HCT116 (cell line): ENCODE measurements at regions not wholly inside any gene's neighbourhood (a gene's known extent, or its start where the extent isn't known, plus 50 kb on each side); places are given as distances from the start of the nearest gene placed in this dataset.

ENCODE experiments used
- ATAC-seq: fragments of 200-7000 bp; cut with Tn5 transposase; 2 replicates; pipeline ENCODE4 v1.9.1; 2020; ENCODE audit warnings: mild to moderate bottlenecking, moderate library complexity
- BruUV-seq: library from RNA; stranded (reverse); fragments of 400-500 nt; replicated peaks from 2 replicates; lab custom pipeline; 2021; lab: Mats Ljungman, UMichigan
- CTCF ChIA-PET: fragments of 300-600 bp; sonication (Branson Sonifier 250); formaldehyde crosslinking; loops from one replicate; lab custom pipeline; 2021; ENCODE audit warnings: antibody characterized with exemption; lab: Charles Lee
- POLR2A ChIA-PET: fragments of 300-600, 350-600 bp; sonication (Branson Sonifier 250); formaldehyde crosslinking; loops from one replicate; lab custom pipeline; 2021; ENCODE audit warnings: antibody characterized with exemption; lab: Charles Lee
- RAD21 ChIA-PET, 2 experiments: fragments of 300-600 bp; sonication (Branson Sonifier 250); formaldehyde crosslinking; loops; one replicate each; lab custom pipeline; 2023; ENCODE audit warnings: low total read pairs in 2 of 2; ENCODE audit not compliant: uncharacterized antibody in 2 of 2, unreplicated experiment in 2 of 2, low non-redundant PET in 1 of 2; lab: Charles Lee
- DNase-seq: peaks from one replicate; pipeline ENCODE4 v3.0.0-alpha.2; 2010; ENCODE audit warnings: low read depth, low spot score
- H2AFZ ChIP-seq: fragments of 200-600 bp; shearing (Covaris generic), sonication (generic); 2 replicates; pipeline ENCODE4 v1.6.1; 2017; ENCODE audit warnings: low read depth, mixed run types, mixed read lengths, antibody characterized with exemption, low read length; ENCODE audit not compliant: poor library complexity, severe bottlenecking
- H3K27ac ChIP-seq: 2 replicates; pipeline ENCODE4 v1.5.1; 2012; ENCODE audit warnings: low read depth, low read length
- H3K27me3 ChIP-seq: fragments of 200-600 bp; sonication (generic); 2 replicates; pipeline ENCODE4 v1.6.1; 2016; ENCODE audit warnings: mixed run types, low read length, mixed read lengths; ENCODE audit not compliant: insufficient read depth
- H3K36me3 ChIP-seq, 2 experiments: fragments of 200-500 bp in 1 of 2; fragments of 200-600 bp in 1 of 2; sonication (Bioruptor generic) in 1 of 2; sonication (generic) in 1 of 2; 2 replicates each; pipeline versions ENCODE4 v1.5.1 to v1.6.1; 2014 to 2016; ENCODE audit warnings: low read length in 2 of 2, inconsistent platforms in 1 of 2, mixed read lengths in 1 of 2, mixed run types in 1 of 2; ENCODE audit not compliant: insufficient read depth in 2 of 2, control insufficient read depth in 1 of 2
- H3K4me1 ChIP-seq, 2 experiments: fragments of 200-600 bp in 1 of 2; sonication (generic) in 1 of 2; 2 replicates each; pipeline versions ENCODE4 v1.5.1 to v1.6.1; 2012 to 2017; ENCODE audit warnings: low read length in 2 of 2, inconsistent platforms in 1 of 2, mild to moderate bottlenecking in 1 of 2, mixed read lengths in 1 of 2, mixed run types in 1 of 2, moderate library complexity in 1 of 2; ENCODE audit not compliant: insufficient read depth in 2 of 2, control insufficient read depth in 1 of 2
- H3K4me2 ChIP-seq: fragments of 200-600 bp; sonication (generic); 2 replicates; pipeline ENCODE4 v1.6.1; 2017; ENCODE audit warnings: mixed run types, low read length, mixed read lengths
- H3K4me3 ChIP-seq, 2 experiments: fragments of 200-600 bp in 1 of 2; sonication (generic) in 1 of 2; replicated peaks in 1 of 2; 2 replicates each; pipeline ENCODE4 v1.5.1; 2011 to 2016; ENCODE audit warnings: low read length in 2 of 2, control low read depth in 1 of 2, low read depth in 1 of 2, mild to moderate bottlenecking in 1 of 2, mixed read lengths in 1 of 2, mixed run types in 1 of 2
- H3K79me2 ChIP-seq: fragments of 200-600 bp; sonication (generic); 2 replicates; pipeline ENCODE4 v1.6.1; 2017; ENCODE audit warnings: mild to moderate bottlenecking, mixed run types, low read length, moderate library complexity, mixed read lengths; ENCODE audit not compliant: insufficient read depth
- H3K9ac ChIP-seq: fragments of 200-600 bp; sonication (generic); 2 replicates; pipeline ENCODE4 v1.6.1; 2016; ENCODE audit warnings: low read length, mixed read lengths
- H3K9me2 ChIP-seq: fragments of 200-600 bp; sonication (generic), shearing (Covaris generic); 2 replicates; pipeline ENCODE4 v1.6.1; 2017; ENCODE audit warnings: mixed run types, mild to moderate bottlenecking, moderate library complexity; ENCODE audit not compliant: insufficient read depth
- H3K9me3 ChIP-seq, 2 experiments: fragments of 200-500 bp in 1 of 2; fragments of 200-600 bp in 1 of 2; sonication (Bioruptor generic) in 1 of 2; sonication (generic) in 1 of 2; 2 replicates each; pipeline ENCODE4 v1.6.1; 2014 to 2017; ENCODE audit warnings: low read length in 2 of 2, mixed read lengths in 2 of 2, inconsistent platforms in 1 of 2, low read depth in 1 of 2, mild to moderate bottlenecking in 1 of 2, mixed run types in 1 of 2, moderate library complexity in 1 of 2; ENCODE audit not compliant: control insufficient read depth in 1 of 2, insufficient read depth in 1 of 2
- H4K20me1 ChIP-seq: fragments of 200-600 bp; sonication (generic), shearing (Covaris generic); 2 replicates; pipeline ENCODE4 v1.6.1; 2017; ENCODE audit warnings: mixed run types, mild to moderate bottlenecking, moderate library complexity; ENCODE audit not compliant: insufficient read depth
- CBX3 ChIP-seq: IDR thresholded peaks from 2 replicates; pipeline ENCODE4 v1.6.1; 2012; ENCODE audit warnings: low read depth
- EGR1 ChIP-seq: IDR thresholded peaks from 2 replicates; pipeline ENCODE4 v1.6.1; 2012; ENCODE audit warnings: low read depth
- ELF1 ChIP-seq: IDR thresholded peaks from 2 replicates; pipeline ENCODE4 v1.6.1; 2012; ENCODE audit warnings: low read depth, borderline replicate concordance
- EZH2phosphoT487 ChIP-seq: fragments of 200-600 bp; IDR thresholded peaks from 2 replicates; pipeline ENCODE4 v1.6.1; 2018; ENCODE audit warnings: antibody characterized with exemption, borderline replicate concordance
- JUND ChIP-seq: IDR thresholded peaks from 2 replicates; pipeline ENCODE4 v1.6.1; 2012
- POLR2A ChIP-seq: IDR thresholded peaks from 2 replicates; pipeline ENCODE4 v1.7.0; 2011; ENCODE audit warnings: borderline replicate concordance; ENCODE audit not compliant: insufficient read depth, insufficient read length; ENCODE audit errors: extremely low read depth
- POLR2AphosphoS5 ChIP-seq: IDR thresholded peaks from 2 replicates; pipeline ENCODE4 v1.6.1; 2011; ENCODE audit warnings: mild to moderate bottlenecking, low read depth, low read length, moderate library complexity
- RAD21 ChIP-seq: IDR thresholded peaks from 2 replicates; pipeline ENCODE4 v1.6.1; 2012; ENCODE audit warnings: low read depth, mild to moderate bottlenecking
- REST ChIP-seq: IDR thresholded peaks from 2 replicates; pipeline ENCODE4 v1.6.1; 2012; ENCODE audit warnings: low read depth
- SIN3A ChIP-seq: IDR thresholded peaks from 2 replicates; pipeline ENCODE4 v1.6.1; 2012; ENCODE audit warnings: low read depth
- SP1 ChIP-seq: IDR thresholded peaks from 2 replicates; pipeline ENCODE4 v1.6.1; 2012; ENCODE audit warnings: low read depth
- SRF ChIP-seq: IDR thresholded peaks from 2 replicates; pipeline ENCODE4 v1.6.1; 2012; ENCODE audit warnings: low read depth
- TCF7L2 ChIP-seq: IDR thresholded peaks from 2 replicates; pipeline ENCODE4 v1.7.0; 2011; ENCODE audit warnings: borderline replicate concordance, inconsistent platforms; ENCODE audit not compliant: insufficient read depth, insufficient read length; ENCODE audit errors: extremely low read depth
- ZBTB33 ChIP-seq: IDR thresholded peaks from 2 replicates; pipeline ENCODE4 v1.6.1; 2011; ENCODE audit warnings: mild to moderate bottlenecking, low read length, moderate library complexity; ENCODE audit not compliant: insufficient replicate concordance; ENCODE audit errors: extremely low read depth
- ZFX ChIP-seq: fragments of 450-650 bp; IDR thresholded peaks from 2 replicates; pipeline ENCODE4 v1.6.1; 2017
- ZNF274 ChIP-seq: fragments of 200-500 bp; sonication (Bioruptor generic); IDR thresholded peaks from 2 replicates; pipeline ENCODE4 v1.6.1; 2014; ENCODE audit warnings: mild to moderate bottlenecking, low read depth, low read length, inconsistent platforms
- intact Hi-C: fragments of 100-400 bp; cut with micrococcal nuclease; formaldehyde crosslinking; loops from 2 replicates; pipeline ENCODE4 v1.10.0; 2022
- TF ChIP-seq, protein P1 (sequence below): IDR thresholded peaks from 2 replicates; pipeline ENCODE4 v1.6.1; 2012
- TF ChIP-seq, protein P2 (sequence below): IDR thresholded peaks from 2 replicates; pipeline ENCODE4 v1.6.1; 2012
- TF ChIP-seq, protein P3 (sequence below), 3 experiments: fragments of 200-600 bp in 1 of 3; sonication (generic) in 1 of 3; IDR thresholded peaks in 2 of 3; conservative IDR thresholded peaks in 1 of 3; 2 replicates each; pipeline ENCODE4 v1.5.1; 2012 to 2017; ENCODE audit warnings: low read depth in 2 of 3, low read length in 2 of 3, antibody characterized with exemption in 1 of 3, borderline replicate concordance in 1 of 3, control low read depth in 1 of 3, mild to moderate bottlenecking in 1 of 3, mixed read lengths in 1 of 3, mixed run types in 1 of 3, moderate library complexity in 1 of 3; ENCODE audit not compliant: insufficient read depth in 1 of 3

- Histone ChIP-seq H3K9me2 (no peaks in the 10 kb centered on the region), H2AFZ (no peak overlapping the region)
- TF ChIP-seq ZBTB33 (no peak), REST (no peak), POLR2A (no peak), EZH2phosphoT487 (no peak), SRF (no peak), SIN3A (no peak), RAD21 (no peak), SP1 (no peak), POLR2AphosphoS5 (no peak), JUND (no peak), TCF7L2 (no peak), CBX3 (no peak), ZNF274 (no peak), ZFX (no peak), EGR1 (no peak), ELF1 (no peak)
- TF ChIP-seq, protein P1, sequence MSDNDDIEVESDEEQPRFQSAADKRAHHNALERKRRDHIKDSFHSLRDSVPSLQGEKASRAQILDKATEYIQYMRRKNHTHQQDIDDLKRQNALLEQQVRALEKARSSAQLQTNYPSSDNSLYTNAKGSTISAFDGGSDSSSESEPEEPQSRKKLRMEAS: no peak
- TF ChIP-seq, protein P2, sequence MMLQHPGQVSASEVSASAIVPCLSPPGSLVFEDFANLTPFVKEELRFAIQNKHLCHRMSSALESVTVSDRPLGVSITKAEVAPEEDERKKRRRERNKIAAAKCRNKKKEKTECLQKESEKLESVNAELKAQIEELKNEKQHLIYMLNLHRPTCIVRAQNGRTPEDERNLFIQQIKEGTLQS: no peak
- TF ChIP-seq, protein P3, sequence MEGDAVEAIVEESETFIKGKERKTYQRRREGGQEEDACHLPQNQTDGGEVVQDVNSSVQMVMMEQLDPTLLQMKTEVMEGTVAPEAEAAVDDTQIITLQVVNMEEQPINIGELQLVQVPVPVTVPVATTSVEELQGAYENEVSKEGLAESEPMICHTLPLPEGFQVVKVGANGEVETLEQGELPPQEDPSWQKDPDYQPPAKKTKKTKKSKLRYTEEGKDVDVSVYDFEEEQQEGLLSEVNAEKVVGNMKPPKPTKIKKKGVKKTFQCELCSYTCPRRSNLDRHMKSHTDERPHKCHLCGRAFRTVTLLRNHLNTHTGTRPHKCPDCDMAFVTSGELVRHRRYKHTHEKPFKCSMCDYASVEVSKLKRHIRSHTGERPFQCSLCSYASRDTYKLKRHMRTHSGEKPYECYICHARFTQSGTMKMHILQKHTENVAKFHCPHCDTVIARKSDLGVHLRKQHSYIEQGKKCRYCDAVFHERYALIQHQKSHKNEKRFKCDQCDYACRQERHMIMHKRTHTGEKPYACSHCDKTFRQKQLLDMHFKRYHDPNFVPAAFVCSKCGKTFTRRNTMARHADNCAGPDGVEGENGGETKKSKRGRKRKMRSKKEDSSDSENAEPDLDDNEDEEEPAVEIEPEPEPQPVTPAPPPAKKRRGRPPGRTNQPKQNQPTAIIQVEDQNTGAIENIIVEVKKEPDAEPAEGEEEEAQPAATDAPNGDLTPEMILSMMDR (IDR thresholded peaks at IDR 0.05 in 2 of 3, conservative IDR thresholded peaks at IDR 0.05 in 1 of 3; ENCODE audit: borderline replicate concordance in 1 of 3, insufficient read depth in 1 of 3, low read depth in 2 of 3, low read length in 2 of 3): no peak
- TF ChIP-seq, all 23 proteins: peak for 0
- H4K20me1 ChIP-seq: no peaks in the 10 kb centered on the region
- H3K79me2 ChIP-seq: no peaks in the 10 kb centered on the region
- intact Hi-C loops: no loop called here
- no peak for DNase-seq
- no peak overlapping the region for H3K27ac ChIP-seq
- ChIA-PET CTCF (no interaction called here), POLR2A (no interaction called here), RAD21 (no interaction called here)
- BruUV-seq: no TSS peak
- no peak overlapping the region for H3K4me3 ChIP-seq
- H3K27me3 ChIP-seq: no peaks in the 10 kb centered on the region
- no peak overlapping the region for H3K4me2 ChIP-seq
- no peak overlapping the region for H3K9ac ChIP-seq
- no peaks in the 10 kb centered on the region for H3K36me3 ChIP-seq
- ATAC-seq: no peak
- no peaks in the 10 kb centered on the region for H3K9me3 ChIP-seq
- H3K4me1 ChIP-seq: no peaks in the 10 kb centered on the region
Measured at GRCh38 chr1:80272495-80272894, 1266.0 kb upstream of the ADGRL4 start.
